Sigmoid colon (tissue), 6 donors: ENCODE measurements at regions not wholly inside any gene's neighbourhood (a gene's known extent, or its start where the extent isn't known, plus 50 kb on each side); places are given as distances from the start of the nearest gene placed in this dataset.

Experiments used
- DNase-seq: peaks from one replicate; pipeline ENCODE4 v3.0.0-alpha.2; 2019
- H3K27ac ChIP-seq, 4 donors: fragments of 200-600 bp; sonication (generic); one replicate each; pipeline ENCODE4 v1.5.1; 2016 to 2019; ENCODE audit warnings: mild to moderate bottlenecking in 1 of 4
- H3K27me3 ChIP-seq, 3 donors: fragments of 200-600 bp; sonication (generic); one replicate each; pipeline ENCODE4 v1.5.1; 2019; ENCODE audit warnings: mild to moderate bottlenecking in 1 of 3
- H3K36me3 ChIP-seq, 4 donors: fragments of 200-600 bp; sonication (generic); one replicate each; pipeline ENCODE4 v1.5.1; 2016 to 2019
- H3K4me1 ChIP-seq, 4 donors: fragments of 200-600 bp; sonication (generic); one replicate each; pipeline ENCODE4 v1.5.1; 2017 to 2019
- H3K4me3 ChIP-seq, 4 donors: fragments of 200-600 bp; sonication (generic); one replicate each; pipeline ENCODE4 v1.5.1; 2017 to 2019; ENCODE audit warnings: mild to moderate bottlenecking in 2 of 4, moderate library complexity in 1 of 4
- H3K9me3 ChIP-seq, 4 donors: fragments of 200-600 bp in 3 of 4; sonication (generic) in 3 of 4; one replicate each; pipeline versions ENCODE4 v1.5.1 to v1.6.1; 2013 to 2019
- EP300 ChIP-seq, 4 donors: sonication (generic); formaldehyde crosslinking; IDR thresholded peaks; one replicate each; pipeline ENCODE4 v1.6.1; 2017; ENCODE audit warnings: antibody characterized with exemption in 4 of 4
- POLR2A ChIP-seq, 2 donors: fragments of 450-650 bp; IDR thresholded peaks; one replicate each; pipeline ENCODE4 v1.6.1; 2016; ENCODE audit warnings: antibody characterized with exemption in 2 of 2, mild to moderate bottlenecking in 2 of 2, moderate library complexity in 2 of 2
- POLR2AphosphoS5 ChIP-seq, 4 donors: sonication (generic); formaldehyde crosslinking; IDR thresholded peaks; one replicate each; pipeline ENCODE4 v1.6.1; 2017; ENCODE audit warnings: antibody characterized with exemption in 4 of 4
- WGBS, 2 donors: extraction: QIAGEN DNeasy Blood & Tissue Kit; methylation state at CpG; one replicate each; pipeline ENCODE4 v1.1.7; 2013; 5-methylcytosine and 5-hydroxymethylcytosine counted together
- intact Hi-C: fragments of 100-400 bp; cut with DNase I; formaldehyde crosslinking; loops from one replicate; pipeline ENCODE4 v1.15.1; 2023
- TF ChIP-seq, protein P1 (sequence below), 4 experiments: fragments of 450-650 bp in 3 of 4; fragments of 200-600 bp in 1 of 4; IDR thresholded peaks; one replicate each; pipeline ENCODE4 v1.5.1; 2016 to 2019; ENCODE audit warnings: antibody characterized with exemption in 4 of 4, mild to moderate bottlenecking in 3 of 4, moderate library complexity in 2 of 4
- donor health status: healthy with polysubstance abuse.
- donor health status: healthy.

DNA sequence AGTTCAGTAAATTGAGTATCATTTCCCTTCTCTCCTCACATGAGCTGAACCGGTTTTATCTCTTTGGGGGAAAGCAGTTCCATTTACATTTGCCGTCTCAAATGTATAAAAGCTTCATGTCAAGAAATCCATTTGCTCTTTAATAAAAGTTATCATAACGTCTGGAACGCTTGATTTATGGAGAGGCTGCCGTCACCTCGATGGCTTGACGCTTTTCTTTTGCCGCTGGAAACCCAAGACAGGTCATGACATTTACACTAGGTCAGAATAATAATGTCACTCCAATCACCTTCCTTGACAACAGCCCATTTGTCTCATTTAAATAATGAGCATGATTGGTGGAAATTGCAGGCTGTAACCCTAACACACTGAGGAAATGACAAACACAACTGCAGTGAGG, 443.4 kb downstream of the IRX1 start:
- no peak overlapping the region for H3K4me3 ChIP-seq
- H3K9me3 ChIP-seq, result peaks cover 0 to 5% (median 0%) of the 10 kb centered on the region in 4 donors
- no peak overlapping the region for H3K27ac ChIP-seq
- intact Hi-C loops, result no loop called here
- no peaks in the 10 kb centered on the region for H3K4me1 ChIP-seq
- no peaks in the 10 kb centered on the region for H3K27me3 ChIP-seq
- H3K36me3 ChIP-seq, result no peaks in the 10 kb centered on the region
- TF ChIP-seq EP300 (IDR thresholded peaks at IDR 0.05), result no peak
- no peak for TF ChIP-seq POLR2A (IDR thresholded peaks at IDR 0.05)
- no peak for TF ChIP-seq POLR2AphosphoS5 (IDR thresholded peaks at IDR 0.05)
- TF ChIP-seq, protein P1, sequence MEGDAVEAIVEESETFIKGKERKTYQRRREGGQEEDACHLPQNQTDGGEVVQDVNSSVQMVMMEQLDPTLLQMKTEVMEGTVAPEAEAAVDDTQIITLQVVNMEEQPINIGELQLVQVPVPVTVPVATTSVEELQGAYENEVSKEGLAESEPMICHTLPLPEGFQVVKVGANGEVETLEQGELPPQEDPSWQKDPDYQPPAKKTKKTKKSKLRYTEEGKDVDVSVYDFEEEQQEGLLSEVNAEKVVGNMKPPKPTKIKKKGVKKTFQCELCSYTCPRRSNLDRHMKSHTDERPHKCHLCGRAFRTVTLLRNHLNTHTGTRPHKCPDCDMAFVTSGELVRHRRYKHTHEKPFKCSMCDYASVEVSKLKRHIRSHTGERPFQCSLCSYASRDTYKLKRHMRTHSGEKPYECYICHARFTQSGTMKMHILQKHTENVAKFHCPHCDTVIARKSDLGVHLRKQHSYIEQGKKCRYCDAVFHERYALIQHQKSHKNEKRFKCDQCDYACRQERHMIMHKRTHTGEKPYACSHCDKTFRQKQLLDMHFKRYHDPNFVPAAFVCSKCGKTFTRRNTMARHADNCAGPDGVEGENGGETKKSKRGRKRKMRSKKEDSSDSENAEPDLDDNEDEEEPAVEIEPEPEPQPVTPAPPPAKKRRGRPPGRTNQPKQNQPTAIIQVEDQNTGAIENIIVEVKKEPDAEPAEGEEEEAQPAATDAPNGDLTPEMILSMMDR (IDR thresholded peaks at IDR 0.05), result no peak
- DNase-seq, result no peak
- WGBS, 2 donors, result 75 to 81% methylated on average over 8 of the region's 8 CpGs

DNA sequence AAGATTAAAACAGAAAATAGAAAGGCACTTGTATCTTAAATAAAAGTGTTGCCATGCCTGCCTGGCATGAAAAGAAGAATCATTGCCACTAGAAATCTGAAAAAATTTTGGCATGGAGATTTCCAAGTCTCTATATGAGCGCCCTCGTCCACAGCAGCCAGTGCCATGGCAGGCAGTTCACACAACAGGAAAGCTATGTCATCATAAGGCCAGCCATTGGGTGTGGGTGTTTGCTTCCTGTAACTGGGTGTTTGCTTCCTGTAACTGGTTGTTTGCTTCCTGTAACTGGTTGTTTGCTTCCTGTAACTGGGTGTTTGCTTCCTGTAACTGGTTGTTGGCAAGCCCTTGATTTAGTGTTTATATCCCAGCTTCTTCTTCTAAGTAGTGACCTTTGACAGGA, 446.7 kb downstream of the IRX1 start:
- DNase-seq, result no peak
- Histone ChIP-seq H3K4me3 (no peak overlapping the region), H3K36me3 (no peaks in the 10 kb centered on the region), H3K9me3 (peaks cover 0 to 5% (median 0%) of the 10 kb centered on the region in 4 donors), H3K4me1 (no peaks in the 10 kb centered on the region), H3K27me3 (no peaks in the 10 kb centered on the region), H3K27ac (peak overlapping the region in 1 of 4 donors; percentile 38)
- no peak for TF ChIP-seq POLR2A (IDR thresholded peaks at IDR 0.05)
- TF ChIP-seq, protein P1 (IDR thresholded peaks at IDR 0.05), result no peak
- TF ChIP-seq POLR2AphosphoS5 (IDR thresholded peaks at IDR 0.05), result no peak
- TF ChIP-seq EP300 (IDR thresholded peaks at IDR 0.05), result no peak
- WGBS, 2 donors, result 43 to 68% methylated on average over 2 of the region's 2 CpGs
- intact Hi-C loops, result no loop called here

DNA sequence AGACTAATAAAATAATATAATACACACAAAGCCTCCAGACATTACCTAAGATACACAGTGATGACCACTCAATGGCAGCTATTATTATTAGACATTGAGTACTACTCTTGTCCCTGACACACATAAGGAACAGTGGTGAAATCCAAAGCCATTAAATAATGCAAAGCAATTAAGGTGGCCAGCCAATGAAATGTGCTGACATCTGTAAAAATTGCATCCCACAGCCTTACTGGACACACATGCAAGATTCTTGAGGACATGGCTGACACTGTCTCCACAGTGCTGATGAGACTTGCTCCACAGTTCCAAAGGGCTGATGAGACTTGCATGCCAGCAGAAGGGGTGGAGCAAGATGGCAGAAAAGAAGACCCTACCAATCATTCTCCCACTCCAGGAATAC, 447.5 kb downstream of the IRX1 start:
- peaks cover 0 to 5% (median 0%) of the 10 kb centered on the region in 4 donors for H3K9me3 ChIP-seq
- no peaks in the 10 kb centered on the region for H3K4me1 ChIP-seq
- no peak for DNase-seq
- TF ChIP-seq POLR2A (IDR thresholded peaks at IDR 0.05) (no peak), POLR2AphosphoS5 (IDR thresholded peaks at IDR 0.05) (no peak), EP300 (IDR thresholded peaks at IDR 0.05) (no peak)
- TF ChIP-seq, protein P1 (IDR thresholded peaks at IDR 0.05), result no peak
- H3K4me3 ChIP-seq, result no peak overlapping the region
- intact Hi-C loops, result no loop called here
- no peaks in the 10 kb centered on the region for H3K36me3 ChIP-seq
- no peak overlapping the region for H3K27ac ChIP-seq
- H3K27me3 ChIP-seq, result no peaks in the 10 kb centered on the region

DNA sequence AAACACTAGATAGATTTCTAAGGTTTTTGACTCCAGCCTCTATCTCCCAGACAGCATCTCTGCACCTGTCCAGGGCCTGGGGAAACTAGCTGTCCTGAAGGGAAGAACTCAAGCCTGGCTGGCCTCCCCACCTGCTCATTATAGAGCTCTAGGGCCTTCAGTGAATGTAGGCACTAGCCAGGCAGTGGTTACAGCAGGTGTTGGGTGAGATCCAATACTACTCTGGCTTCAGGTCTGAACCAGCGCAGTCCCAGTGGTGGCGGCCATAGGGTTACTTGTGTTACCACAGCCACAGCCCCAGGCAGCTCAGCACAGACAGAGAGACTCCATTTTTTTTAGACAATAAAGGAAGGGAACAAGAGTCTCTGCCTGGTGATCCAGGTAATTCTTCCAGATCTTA, 449.2 kb downstream of the IRX1 start:
- Histone ChIP-seq H3K36me3 (no peaks in the 10 kb centered on the region), H3K9me3 (peaks cover 0 to 5% (median 0%) of the 10 kb centered on the region in 4 donors), H3K27ac (no peak overlapping the region), H3K4me3 (no peak overlapping the region), H3K4me1 (no peaks in the 10 kb centered on the region), H3K27me3 (no peaks in the 10 kb centered on the region)
- intact Hi-C loops, result no loop called here
- DNase-seq, result no peak
- 93 to 95% methylated on average over 2 of the region's 2 CpGs for WGBS, 2 donors
- TF ChIP-seq POLR2AphosphoS5 (IDR thresholded peaks at IDR 0.05) (no peak), POLR2A (IDR thresholded peaks at IDR 0.05) (no peak), EP300 (IDR thresholded peaks at IDR 0.05) (no peak)
- TF ChIP-seq, protein P1 (IDR thresholded peaks at IDR 0.05), result no peak

DNA sequence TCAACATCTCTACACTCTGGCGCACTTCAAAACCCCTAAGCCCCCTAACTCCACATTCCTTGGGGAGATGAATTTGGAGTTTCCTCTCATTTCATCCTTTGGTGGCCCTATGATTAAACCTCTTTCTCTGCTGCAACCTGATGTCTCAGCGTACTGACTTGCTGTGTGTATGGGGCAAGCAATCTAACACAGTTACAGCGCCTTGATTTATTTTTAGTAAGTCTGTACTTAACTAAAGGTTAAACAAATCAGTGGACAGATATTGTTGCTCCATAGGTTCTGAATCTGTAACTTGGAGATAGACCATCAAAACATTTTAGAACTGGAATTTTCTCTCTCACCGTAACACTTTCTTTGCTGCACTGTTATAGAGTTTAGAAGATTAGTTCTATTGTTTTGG, 452.8 kb downstream of the IRX1 start:
- H3K4me1 ChIP-seq, result no peaks in the 10 kb centered on the region
- H3K9me3 ChIP-seq, result no peaks in the 10 kb centered on the region
- no peak for DNase-seq
- intact Hi-C loops, result no loop called here
- no peak overlapping the region for H3K4me3 ChIP-seq
- no peaks in the 10 kb centered on the region for H3K36me3 ChIP-seq
- no peak overlapping the region for H3K27ac ChIP-seq
- no peaks in the 10 kb centered on the region for H3K27me3 ChIP-seq
- WGBS, 2 donors, result 80 to 82% methylated on average over 4 of the region's 4 CpGs
- no peak for TF ChIP-seq POLR2AphosphoS5 (IDR thresholded peaks at IDR 0.05)
- TF ChIP-seq EP300 (IDR thresholded peaks at IDR 0.05), result no peak
